ENCODE measurements at regions not wholly inside any gene's neighbourhood (a gene's known extent, or its start where the extent isn't known, plus 50 kb on each side); places are given as distances from the start of the nearest gene placed in this dataset.

DNA sequence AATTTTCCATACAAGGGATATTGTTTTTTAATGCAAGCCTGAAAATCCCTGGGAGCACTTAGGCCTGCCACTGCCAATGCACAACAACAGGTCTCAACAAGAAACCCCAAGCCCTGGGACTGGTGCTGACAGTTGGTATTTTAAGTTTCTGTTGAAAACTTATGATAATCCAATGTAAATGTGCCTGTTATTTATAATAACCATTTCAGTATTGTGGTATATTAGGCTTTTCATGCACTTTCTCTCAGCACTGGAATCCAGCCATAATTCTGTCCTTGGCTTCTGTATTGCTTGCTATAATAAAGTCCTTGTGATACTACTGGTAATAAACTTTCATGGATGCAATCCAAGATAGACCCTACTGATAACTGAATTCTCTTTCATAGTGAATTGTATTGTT lies 218.9 kb downstream of the PCDH7 start:
- DNase-seq (ENCODE audit: low spot score): no peak
- H3K4me3 ChIP-seq (ENCODE audit: low read depth, low read length, poor library complexity, severe bottlenecking): no peak overlapping the region
- TF ChIP-seq, protein P1, sequence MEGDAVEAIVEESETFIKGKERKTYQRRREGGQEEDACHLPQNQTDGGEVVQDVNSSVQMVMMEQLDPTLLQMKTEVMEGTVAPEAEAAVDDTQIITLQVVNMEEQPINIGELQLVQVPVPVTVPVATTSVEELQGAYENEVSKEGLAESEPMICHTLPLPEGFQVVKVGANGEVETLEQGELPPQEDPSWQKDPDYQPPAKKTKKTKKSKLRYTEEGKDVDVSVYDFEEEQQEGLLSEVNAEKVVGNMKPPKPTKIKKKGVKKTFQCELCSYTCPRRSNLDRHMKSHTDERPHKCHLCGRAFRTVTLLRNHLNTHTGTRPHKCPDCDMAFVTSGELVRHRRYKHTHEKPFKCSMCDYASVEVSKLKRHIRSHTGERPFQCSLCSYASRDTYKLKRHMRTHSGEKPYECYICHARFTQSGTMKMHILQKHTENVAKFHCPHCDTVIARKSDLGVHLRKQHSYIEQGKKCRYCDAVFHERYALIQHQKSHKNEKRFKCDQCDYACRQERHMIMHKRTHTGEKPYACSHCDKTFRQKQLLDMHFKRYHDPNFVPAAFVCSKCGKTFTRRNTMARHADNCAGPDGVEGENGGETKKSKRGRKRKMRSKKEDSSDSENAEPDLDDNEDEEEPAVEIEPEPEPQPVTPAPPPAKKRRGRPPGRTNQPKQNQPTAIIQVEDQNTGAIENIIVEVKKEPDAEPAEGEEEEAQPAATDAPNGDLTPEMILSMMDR (conservative IDR thresholded peaks at IDR 0.05; ENCODE audit: low read length): no peak
- TF ChIP-seq EZH2phosphoT487 (IDR thresholded peaks at IDR 0.05; ENCODE audit: borderline replicate concordance, low read depth, low read length): no peak
- ChIA-PET CTCF (ENCODE audit: unreplicated experiment) (no interaction called here), POLR2A (no interaction called here)
- BruUV-seq (replicated peaks): no TSS peak
- no peaks in the 10 kb centered on the region for H3K79me2 ChIP-seq (ENCODE audit: insufficient read depth, low read depth, low read length)
- no peaks in the 10 kb centered on the region for H3K9me2 ChIP-seq (ENCODE audit: insufficient read depth, low read length)
- no peak overlapping the region for H2AFZ ChIP-seq (ENCODE audit: low read length)
- no peak overlapping the region for H3K4me2 ChIP-seq (ENCODE audit: low read length)
- H3K36me3 ChIP-seq (ENCODE audit: insufficient read depth, low read length): no peaks in the 10 kb centered on the region
- no peaks in the 10 kb centered on the region for H4K20me1 ChIP-seq (ENCODE audit: insufficient read depth, low read length)
- H3K9me3 ChIP-seq (ENCODE audit: low read length): no peaks in the 10 kb centered on the region
- intact Hi-C loops (cut with micrococcal nuclease; ENCODE audit: unreplicated experiment): no loop called here
- no peaks in the 10 kb centered on the region for H3K4me1 ChIP-seq (ENCODE audit: insufficient read depth, low read length, poor library complexity, severe bottlenecking)
- H3K27ac ChIP-seq (ENCODE audit: low read depth, low read length, poor library complexity, severe bottlenecking): no peak overlapping the region

- no peaks in the 10 kb centered on the region for H3K9me2 ChIP-seq (ENCODE audit: insufficient read depth, low read length)
- TF ChIP-seq, protein P1 (conservative IDR thresholded peaks at IDR 0.05; ENCODE audit: low read length): no peak
- TF ChIP-seq EZH2phosphoT487 (IDR thresholded peaks at IDR 0.05; ENCODE audit: borderline replicate concordance, low read depth, low read length): no peak
- no peaks in the 10 kb centered on the region for H3K79me2 ChIP-seq (ENCODE audit: insufficient read depth, low read depth, low read length)
- ChIA-PET POLR2A (no interaction called here), CTCF (ENCODE audit: unreplicated experiment) (no interaction called here)
- intact Hi-C loops (cut with micrococcal nuclease; ENCODE audit: unreplicated experiment): no loop called here
- BruUV-seq (replicated peaks): no TSS peak
- H3K4me2 ChIP-seq (ENCODE audit: low read length): no peak overlapping the region
- no peak overlapping the region for H3K4me3 ChIP-seq (ENCODE audit: low read depth, low read length, poor library complexity, severe bottlenecking)
- H3K4me1 ChIP-seq (ENCODE audit: insufficient read depth, low read length, poor library complexity, severe bottlenecking): no peaks in the 10 kb centered on the region
- no peaks in the 10 kb centered on the region for H4K20me1 ChIP-seq (ENCODE audit: insufficient read depth, low read length)
- DNase-seq (ENCODE audit: low spot score): no peak
- no peak overlapping the region for H3K27ac ChIP-seq (ENCODE audit: low read depth, low read length, poor library complexity, severe bottlenecking)
- no peaks in the 10 kb centered on the region for H3K36me3 ChIP-seq (ENCODE audit: insufficient read depth, low read length)
- H2AFZ ChIP-seq (ENCODE audit: low read length): no peak overlapping the region
- H3K9me3 ChIP-seq (ENCODE audit: low read length): no peaks in the 10 kb centered on the region
Observed at GRCh38 chr4:30939684-30940083, 219.5 kb downstream of the PCDH7 start.

DNA sequence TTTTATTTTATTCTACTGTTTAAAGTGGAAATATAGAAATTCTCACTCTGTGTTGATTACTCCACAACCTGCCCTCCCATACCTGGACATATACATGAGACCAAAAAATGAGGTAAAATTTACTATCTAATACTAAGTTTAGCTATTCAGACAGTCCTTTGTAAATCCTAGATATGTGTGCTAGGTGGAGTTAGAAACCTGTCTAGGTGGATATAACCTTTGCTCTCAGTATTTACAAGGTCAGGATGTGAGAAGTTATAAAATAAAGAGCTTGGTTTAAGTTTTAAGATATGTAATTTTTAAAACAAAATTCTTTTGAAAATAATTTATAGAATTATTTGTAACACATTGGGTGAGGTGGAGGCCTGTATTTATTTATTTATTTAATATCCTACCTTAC lies 221.5 kb downstream of the PCDH7 start:
- ChIA-PET CTCF (ENCODE audit: unreplicated experiment) (no interaction called here), POLR2A (no interaction called here)
- Histone ChIP-seq H4K20me1 (ENCODE audit: insufficient read depth, low read length) (no peaks in the 10 kb centered on the region), H3K27ac (ENCODE audit: low read depth, low read length, poor library complexity, severe bottlenecking) (no peak overlapping the region), H3K4me3 (ENCODE audit: low read depth, low read length, poor library complexity, severe bottlenecking) (no peak overlapping the region), H3K4me1 (ENCODE audit: insufficient read depth, low read length, poor library complexity, severe bottlenecking) (no peaks in the 10 kb centered on the region), H3K9me3 (ENCODE audit: low read length) (no peaks in the 10 kb centered on the region), H2AFZ (ENCODE audit: low read length) (no peak overlapping the region), H3K79me2 (ENCODE audit: insufficient read depth, low read depth, low read length) (no peaks in the 10 kb centered on the region), H3K9me2 (ENCODE audit: insufficient read depth, low read length) (no peaks in the 10 kb centered on the region), H3K36me3 (ENCODE audit: insufficient read depth, low read length) (no peaks in the 10 kb centered on the region), H3K4me2 (ENCODE audit: low read length) (no peak overlapping the region)
- intact Hi-C loops (cut with micrococcal nuclease; ENCODE audit: unreplicated experiment): no loop called here
- BruUV-seq (replicated peaks): no TSS peak
- no peak for DNase-seq (ENCODE audit: low spot score)
- TF ChIP-seq EZH2phosphoT487 (IDR thresholded peaks at IDR 0.05; ENCODE audit: borderline replicate concordance, low read depth, low read length): no peak
- TF ChIP-seq, protein P1 (conservative IDR thresholded peaks at IDR 0.05; ENCODE audit: low read length): no peak
